Liver (tissue), 3 donors: ENCODE measurements at regions not wholly inside any gene's neighbourhood (a gene's known extent, or its start where the extent isn't known, plus 50 kb on each side); places are given as distances from the start of the nearest gene placed in this dataset.

Experiments used
- GABPA ChIP-seq, 2 donors: IDR thresholded peaks in 1 of 2; conservative IDR thresholded peaks in 1 of 2; 2 replicates each; pipeline ENCODE4 v1.6.1; 2016; ENCODE audit warnings: antibody characterized with exemption in 2 of 2, mild to moderate bottlenecking in 1 of 2, moderate library complexity in 1 of 2
- HNF4A ChIP-seq, 2 donors: conservative IDR thresholded peaks; 2 replicates each; pipeline ENCODE4 v1.6.1; 2016; ENCODE audit warnings: antibody characterized with exemption in 2 of 2, mild to moderate bottlenecking in 2 of 2
- NR2F2 ChIP-seq: IDR thresholded peaks from 2 replicates; pipeline ENCODE4 v1.6.1; 2016; ENCODE audit warnings: antibody characterized with exemption
- SP1 ChIP-seq: IDR thresholded peaks from 2 replicates; pipeline ENCODE4 v1.6.1; 2018; ENCODE audit warnings: antibody characterized with exemption, mild to moderate bottlenecking
- TF ChIP-seq, protein P1 (sequence below): fragments of 150-350 bp; IDR thresholded peaks from 2 replicates; pipeline ENCODE4 v1.5.1; 2017; ENCODE audit warnings: improper control_type of control experiment, low read depth, low read length; ENCODE audit not compliant: missing input control
- TF ChIP-seq, protein P2 (sequence below): IDR thresholded peaks from 2 replicates; pipeline ENCODE4 v1.6.1; 2016; ENCODE audit warnings: antibody characterized with exemption
- donor health status: healthy.
- donor health status: healthy.

DNA sequence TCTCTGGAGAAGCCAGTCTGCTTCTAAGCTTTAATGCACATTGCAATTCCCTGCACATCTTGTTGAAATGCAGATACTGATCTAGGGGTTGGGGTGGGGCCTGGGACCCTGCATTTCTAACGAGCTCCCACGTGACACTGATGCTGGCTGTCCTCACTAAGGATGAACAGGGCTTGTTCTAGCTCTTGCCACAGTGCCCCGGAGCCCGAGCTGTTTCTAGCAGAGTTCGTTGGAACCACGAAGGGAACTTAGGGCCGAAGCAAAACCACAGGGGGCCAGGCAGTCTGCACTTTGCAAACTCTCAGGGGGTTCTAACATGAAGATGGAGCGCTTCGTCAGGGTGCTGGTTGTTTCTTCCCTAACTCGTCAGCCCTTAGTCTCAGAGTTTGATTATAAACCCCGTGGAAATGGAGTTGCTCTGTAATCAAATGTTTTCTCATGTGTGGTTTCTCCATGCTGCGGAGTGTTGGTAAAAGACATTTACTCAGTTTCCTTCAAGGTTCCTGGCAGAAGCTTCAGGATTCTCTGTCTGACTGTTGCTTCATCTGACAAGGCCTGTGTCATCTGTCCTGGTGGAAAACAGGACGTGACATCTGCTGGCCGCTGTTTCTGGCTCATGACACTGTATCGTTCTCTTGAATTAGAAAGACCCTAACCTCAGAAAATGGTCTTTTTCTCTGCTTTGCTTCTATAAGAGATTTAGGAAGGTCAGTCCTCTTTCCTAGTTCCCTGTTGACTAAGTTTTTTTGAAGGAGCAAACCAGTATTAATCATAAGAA is 221.5 kb downstream of the TEX29 start:
- no peak for TF ChIP-seq HNF4A (conservative IDR thresholded peaks at IDR 0.05)
- TF ChIP-seq NR2F2 = no peak
- no peak for TF ChIP-seq SP1
- no peak for TF ChIP-seq GABPA (IDR thresholded peaks at IDR 0.05 in 1 of 2, conservative IDR thresholded peaks at IDR 0.05 in 1 of 2)
- TF ChIP-seq, protein P1, sequence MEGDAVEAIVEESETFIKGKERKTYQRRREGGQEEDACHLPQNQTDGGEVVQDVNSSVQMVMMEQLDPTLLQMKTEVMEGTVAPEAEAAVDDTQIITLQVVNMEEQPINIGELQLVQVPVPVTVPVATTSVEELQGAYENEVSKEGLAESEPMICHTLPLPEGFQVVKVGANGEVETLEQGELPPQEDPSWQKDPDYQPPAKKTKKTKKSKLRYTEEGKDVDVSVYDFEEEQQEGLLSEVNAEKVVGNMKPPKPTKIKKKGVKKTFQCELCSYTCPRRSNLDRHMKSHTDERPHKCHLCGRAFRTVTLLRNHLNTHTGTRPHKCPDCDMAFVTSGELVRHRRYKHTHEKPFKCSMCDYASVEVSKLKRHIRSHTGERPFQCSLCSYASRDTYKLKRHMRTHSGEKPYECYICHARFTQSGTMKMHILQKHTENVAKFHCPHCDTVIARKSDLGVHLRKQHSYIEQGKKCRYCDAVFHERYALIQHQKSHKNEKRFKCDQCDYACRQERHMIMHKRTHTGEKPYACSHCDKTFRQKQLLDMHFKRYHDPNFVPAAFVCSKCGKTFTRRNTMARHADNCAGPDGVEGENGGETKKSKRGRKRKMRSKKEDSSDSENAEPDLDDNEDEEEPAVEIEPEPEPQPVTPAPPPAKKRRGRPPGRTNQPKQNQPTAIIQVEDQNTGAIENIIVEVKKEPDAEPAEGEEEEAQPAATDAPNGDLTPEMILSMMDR = no peak
- TF ChIP-seq, protein P2, sequence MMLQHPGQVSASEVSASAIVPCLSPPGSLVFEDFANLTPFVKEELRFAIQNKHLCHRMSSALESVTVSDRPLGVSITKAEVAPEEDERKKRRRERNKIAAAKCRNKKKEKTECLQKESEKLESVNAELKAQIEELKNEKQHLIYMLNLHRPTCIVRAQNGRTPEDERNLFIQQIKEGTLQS = no peak
